Kidney epithelial cell (primary cell): ENCODE measurements at regions not wholly inside any gene's neighbourhood (a gene's known extent, or its start where the extent isn't known, plus 50 kb on each side); places are given as distances from the start of the nearest gene placed in this dataset.

ENCODE experiments used
- DNase-seq: peaks from one replicate; pipeline ENCODE4 v3.0.0-alpha.2; 2010; ENCODE audit warnings: low read depth
- H3K27me3 ChIP-seq: 2 replicates; pipeline ENCODE4 v1.6.0; 2011; ENCODE audit warnings: low read length; ENCODE audit not compliant: control insufficient read depth, insufficient read depth
- H3K36me3 ChIP-seq: 2 replicates; pipeline ENCODE4 v1.5.1; 2011; ENCODE audit warnings: low read length; ENCODE audit not compliant: control insufficient read depth, insufficient read depth
- H3K4me3 ChIP-seq: 2 replicates; pipeline ENCODE4 v1.5.1; 2011; ENCODE audit warnings: low read depth, mild to moderate bottlenecking, control low read depth, low read length
- CTCF ChIP-seq: IDR thresholded peaks from 2 replicates; pipeline ENCODE4 v1.5.1; 2011; ENCODE audit warnings: mild to moderate bottlenecking, moderate library complexity, low read length, control low read depth, inconsistent platforms; ENCODE audit not compliant: insufficient read depth, poor library complexity, severe bottlenecking

GRCh38 chr3:178238179-178238578, 298.1 kb upstream of the KCNMB2 start:
- Histone ChIP-seq H3K27me3 (no peaks in the 10 kb centered on the region), H3K4me3 (no peak overlapping the region), H3K36me3 (no peaks in the 10 kb centered on the region)
- no peak for DNase-seq
- TF ChIP-seq CTCF, result no peak

DNA sequence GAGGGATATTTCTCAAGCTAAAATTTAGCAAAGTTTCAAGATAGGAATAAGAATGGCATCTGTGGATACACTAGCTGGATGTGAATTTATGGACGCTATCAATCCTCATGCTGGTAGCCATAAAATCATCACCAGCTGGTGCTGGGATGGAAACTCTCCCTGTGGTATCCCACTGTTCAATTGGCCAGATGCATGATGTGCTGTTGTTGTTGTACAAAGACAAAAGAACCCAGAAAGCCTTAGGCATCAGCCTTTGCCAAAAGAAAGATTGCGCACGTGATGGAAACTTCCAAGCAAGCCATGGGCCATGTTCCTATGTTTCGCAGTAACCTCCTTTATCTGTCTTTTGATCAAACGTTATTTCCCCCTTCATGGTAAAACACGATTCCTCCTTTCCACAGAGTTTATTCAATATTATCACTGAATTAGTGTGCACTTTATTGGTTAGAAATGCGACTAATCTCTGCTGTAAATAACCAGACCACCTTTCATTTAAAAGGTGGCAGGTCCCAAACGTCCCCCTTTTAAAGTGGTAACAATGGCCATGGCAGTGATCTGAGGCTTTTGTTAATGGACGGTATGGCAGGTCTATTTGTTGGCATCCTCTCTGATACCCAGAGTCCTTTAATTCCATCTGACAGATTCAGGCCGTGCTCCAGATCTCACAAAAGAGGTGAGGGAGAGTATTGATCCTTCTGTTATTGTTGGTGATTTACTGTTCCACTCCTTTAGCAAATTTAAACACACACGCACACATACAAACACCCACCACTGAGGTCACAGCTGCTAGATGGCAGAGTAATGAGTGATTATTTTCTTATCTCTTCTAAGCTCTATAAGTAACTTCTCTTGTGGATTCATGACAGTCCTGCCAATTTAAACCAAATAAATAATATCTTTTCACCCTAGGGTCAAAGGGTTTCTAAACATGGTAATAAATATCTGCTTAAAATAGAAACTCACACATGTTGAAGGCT, 291.2 kb upstream of the KCNMB2 start:
- DNase-seq, result no peak
- H3K4me3 ChIP-seq, result no peak overlapping the region
- TF ChIP-seq CTCF, result no peak

DNA sequence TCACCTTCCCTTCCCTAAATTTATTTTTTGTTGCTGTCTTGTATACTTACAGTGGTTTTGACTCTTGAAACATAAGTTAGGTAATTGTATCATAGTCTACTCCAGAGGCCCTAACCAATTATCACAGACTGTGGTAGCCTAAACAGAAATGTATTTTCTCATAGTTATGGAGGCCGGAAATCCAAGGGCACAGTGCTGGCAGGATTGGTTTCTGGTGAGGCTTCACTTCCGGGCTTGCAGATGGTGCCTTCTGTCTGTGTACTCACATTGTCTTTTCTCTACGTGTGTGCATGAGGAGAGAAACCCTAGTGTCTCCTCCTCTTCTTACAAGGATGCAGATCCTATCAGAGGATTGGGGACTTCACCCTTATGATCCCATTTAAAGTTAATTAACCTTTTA, 290.2 kb upstream of the KCNMB2 start:
- no peak for TF ChIP-seq CTCF
- H3K4me3 ChIP-seq, result no peak overlapping the region
- no peak for DNase-seq
- H3K36me3 ChIP-seq, result no peaks in the 10 kb centered on the region
- no peaks in the 10 kb centered on the region for H3K27me3 ChIP-seq

More for the DNA sequence above, 291.2 kb upstream of the KCNMB2 start:
- Histone ChIP-seq H3K27me3 (no peaks in the 10 kb centered on the region), H3K36me3 (no peaks in the 10 kb centered on the region)

DNA sequence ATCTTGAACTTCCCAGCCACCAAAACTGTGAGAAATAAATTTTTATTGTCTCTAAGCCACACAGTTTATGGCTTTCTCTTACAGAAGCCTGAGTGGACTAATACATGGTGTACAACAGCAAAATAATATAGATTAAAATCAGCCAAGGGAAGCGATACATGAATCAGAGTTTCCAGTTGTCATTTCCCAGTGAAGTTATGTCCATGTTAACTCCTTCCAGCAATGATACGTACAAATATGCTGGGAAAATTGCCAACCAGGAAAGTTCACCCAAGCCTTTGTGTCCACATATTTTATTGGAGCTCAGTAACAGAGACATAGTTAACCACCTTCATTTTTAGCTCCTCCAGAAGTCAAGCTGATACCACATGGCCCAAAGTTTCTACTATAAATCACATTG, 280.9 kb upstream of the KCNMB2 start:
- no peaks in the 10 kb centered on the region for H3K27me3 ChIP-seq
- no peak for TF ChIP-seq CTCF
- no peak for DNase-seq
- no peaks in the 10 kb centered on the region for H3K36me3 ChIP-seq
- H3K4me3 ChIP-seq, result no peak overlapping the region

- no peaks in the 10 kb centered on the region for H3K36me3 ChIP-seq
- no peak for DNase-seq
- H3K27me3 ChIP-seq, result no peaks in the 10 kb centered on the region
- no peak overlapping the region for H3K4me3 ChIP-seq
- no peak for TF ChIP-seq CTCF
These were observed 278.7 kb upstream of the KCNMB2 start for GRCh38 chr3:178257491-178257890.

GRCh38 chr3:178258121-178258520, 278.1 kb upstream of the KCNMB2 start:
- DNase-seq, result no peak
- no peak for TF ChIP-seq CTCF

More at GRCh38 chr3:178258121-178258520, 278.1 kb upstream of the KCNMB2 start:
- Histone ChIP-seq H3K36me3 (no peaks in the 10 kb centered on the region), H3K4me3 (no peak overlapping the region), H3K27me3 (no peaks in the 10 kb centered on the region)
